ENCODE measurements at regions not wholly inside any gene's neighbourhood (a gene's known extent, or its start where the extent isn't known, plus 50 kb on each side); places are given as distances from the start of the nearest gene placed in this dataset.
"Not testable (repeated sequence)": the region's sequence is repeated elsewhere in the genome, so short reads cannot be mapped to it uniquely, and the experiment has no call there.

DNA sequence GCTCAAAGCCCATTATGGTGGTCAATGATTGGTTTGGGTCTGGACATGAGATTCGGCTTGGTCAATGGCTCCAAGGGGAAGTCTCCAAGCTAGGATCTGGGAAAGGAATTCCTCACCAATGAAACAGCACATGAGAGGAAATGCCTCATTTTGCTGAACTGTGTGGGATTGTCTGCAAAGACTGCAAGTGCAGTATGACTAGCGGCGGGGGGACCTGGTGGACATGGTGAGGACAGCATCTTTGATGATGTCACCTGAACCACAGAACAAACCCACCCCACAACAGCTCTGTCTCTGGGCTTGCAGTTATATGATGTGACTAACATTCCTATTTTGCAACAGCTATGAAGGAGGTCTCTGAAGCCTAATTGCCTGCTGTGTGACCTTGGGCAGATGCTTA is 50.6 kb upstream of the NKD1 start:
- H3K4me3 Mint-ChIP-seq: no peak overlapping the region
- H3K4me1 Mint-ChIP-seq (ENCODE audit: low read depth): no peaks in the 10 kb centered on the region
- no peak overlapping the region for H3K27ac Mint-ChIP-seq
- H3K27me3 Mint-ChIP-seq: no peaks in the 10 kb centered on the region
- H3K36me3 Mint-ChIP-seq: no peaks in the 10 kb centered on the region
- no peaks in the 10 kb centered on the region for H3K9me3 Mint-ChIP-seq (ENCODE audit: low read depth)

DNA sequence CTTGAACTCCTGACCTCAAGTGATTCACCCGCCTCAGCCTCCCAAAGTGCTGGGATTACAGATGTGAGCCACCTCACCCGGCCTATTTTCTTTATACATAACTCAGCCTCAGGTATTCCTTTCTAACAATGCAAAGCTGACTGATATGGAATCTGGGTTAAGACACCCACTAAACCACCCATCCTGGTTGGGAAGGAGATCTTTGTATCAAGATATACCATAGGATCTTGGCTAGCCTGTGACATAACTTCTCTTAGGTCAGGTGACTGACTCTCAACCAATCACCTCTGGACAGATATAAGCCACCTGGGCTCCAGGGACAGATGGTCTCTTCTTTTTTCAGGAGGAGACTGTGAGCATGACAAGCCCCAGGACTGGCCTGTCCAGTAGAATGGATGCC is 51.2 kb upstream of the NKD1 start:
- H3K27ac Mint-ChIP-seq: no peak overlapping the region
- no peaks in the 10 kb centered on the region for H3K9me3 Mint-ChIP-seq (ENCODE audit: low read depth)
- H3K36me3 Mint-ChIP-seq: no peaks in the 10 kb centered on the region
- no peaks in the 10 kb centered on the region for H3K4me1 Mint-ChIP-seq (ENCODE audit: low read depth)
- H3K27me3 Mint-ChIP-seq: no peaks in the 10 kb centered on the region
- no peak overlapping the region for H3K4me3 Mint-ChIP-seq

DNA sequence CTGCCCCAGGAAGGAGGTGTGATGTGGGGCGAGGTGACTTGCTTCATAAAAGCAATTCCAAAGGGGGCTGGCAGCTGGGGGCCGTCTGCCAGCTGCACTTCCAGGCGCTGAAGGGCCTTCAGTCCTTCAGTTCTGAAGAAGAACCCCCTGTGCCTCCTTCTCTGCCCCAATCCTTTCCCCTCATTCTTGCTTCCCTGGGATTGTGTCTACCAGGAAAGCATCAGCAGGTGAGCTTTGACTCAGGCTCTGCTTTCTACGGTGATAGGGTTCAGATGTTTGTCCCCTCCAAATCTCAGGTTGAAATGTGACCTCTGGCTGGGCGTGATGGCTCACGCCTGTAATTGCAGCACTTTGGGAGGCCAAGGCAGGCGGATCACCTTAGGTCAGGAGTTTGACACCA is 52.5 kb upstream of the NKD1 start:
- Mint-ChIP-seq H3K36me3 (peaks cover 3% of the 10 kb centered on the region), H3K27me3 (no peaks in the 10 kb centered on the region), H3K27ac (no peak overlapping the region), H3K4me3 (no peak overlapping the region), H3K4me1 (ENCODE audit: low read depth) (no peaks in the 10 kb centered on the region), H3K9me3 (ENCODE audit: low read depth) (no peaks in the 10 kb centered on the region)

DNA sequence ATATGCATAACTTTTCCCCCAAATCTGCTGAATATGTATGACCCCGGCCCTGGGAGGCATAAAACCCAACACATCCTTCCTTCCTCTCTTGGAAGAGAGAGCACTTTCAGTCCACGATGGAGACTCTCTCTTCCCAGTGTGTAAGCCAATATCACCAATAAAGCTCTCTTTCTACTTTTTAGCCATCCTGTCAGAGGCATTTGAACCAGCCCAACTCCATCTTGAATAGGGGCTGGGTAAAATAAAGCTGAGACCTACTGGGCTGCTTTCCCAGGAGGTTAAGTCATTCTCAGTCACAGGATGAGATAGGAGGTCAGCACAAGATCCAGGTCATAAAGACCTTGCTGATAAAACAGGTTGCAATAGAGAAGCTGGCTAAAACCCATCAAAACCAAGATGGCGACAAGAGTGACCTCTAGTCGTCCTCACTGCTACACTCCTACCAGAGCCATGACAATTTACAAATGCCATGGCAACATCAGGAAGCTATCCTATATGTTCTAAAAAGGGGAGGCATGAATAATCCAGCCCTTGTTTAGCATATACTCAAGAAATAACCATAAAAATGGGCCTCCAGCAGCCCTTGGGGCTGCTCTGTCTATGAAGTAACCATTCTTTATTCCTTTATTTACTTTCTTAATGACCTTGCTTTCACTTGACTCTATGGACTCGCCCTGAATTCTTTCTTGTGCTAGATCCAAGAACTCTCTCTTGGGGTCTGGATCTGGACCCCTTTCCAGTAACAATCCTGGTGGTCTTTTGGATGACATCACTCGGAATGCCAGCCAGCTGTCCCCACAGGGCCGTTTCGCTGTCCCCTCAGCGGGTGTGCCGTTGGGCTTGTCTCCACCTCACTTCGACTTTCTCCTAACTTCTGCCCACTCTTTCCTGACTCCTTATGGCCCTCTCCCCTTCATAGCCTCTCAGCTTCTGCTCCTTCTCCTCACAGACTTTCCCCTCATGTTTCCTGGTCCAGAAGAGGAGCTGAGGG is 53.4 kb upstream of the NKD1 start:
- H3K27ac Mint-ChIP-seq: no peak overlapping the region
- peaks cover 3% of the 10 kb centered on the region for H3K36me3 Mint-ChIP-seq
- H3K4me1 Mint-ChIP-seq (ENCODE audit: low read depth): no peaks in the 10 kb centered on the region
- no peaks in the 10 kb centered on the region for H3K27me3 Mint-ChIP-seq
- no peak overlapping the region for H3K4me3 Mint-ChIP-seq
- no peaks in the 10 kb centered on the region for H3K9me3 Mint-ChIP-seq (ENCODE audit: low read depth)

DNA sequence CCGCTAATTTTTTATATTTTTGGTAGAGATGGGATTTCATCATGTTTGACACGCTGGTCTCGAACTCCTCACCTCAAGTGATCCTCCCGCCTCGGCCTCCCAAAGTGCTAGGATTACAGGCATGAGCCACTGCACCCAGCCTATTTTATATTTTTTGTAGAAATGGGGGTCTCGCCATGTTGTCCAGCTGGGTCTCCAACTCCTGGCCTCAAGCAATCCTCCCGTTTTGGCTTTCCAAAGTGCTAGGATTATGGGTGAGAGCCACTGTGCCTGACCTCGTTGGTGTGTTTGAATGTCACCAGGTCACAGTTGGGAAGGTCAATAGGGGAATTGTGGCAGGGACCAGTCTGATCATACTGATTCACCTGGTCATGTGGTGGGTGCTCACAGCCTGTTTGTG is 56.7 kb upstream of the NKD1 start:
- peaks cover 3% of the 10 kb centered on the region for H3K27me3 Mint-ChIP-seq
- H3K4me3 Mint-ChIP-seq: no peak overlapping the region
- peaks cover 3% of the 10 kb centered on the region for H3K36me3 Mint-ChIP-seq
- H3K9me3 Mint-ChIP-seq (ENCODE audit: low read depth): no peaks in the 10 kb centered on the region
- H3K27ac Mint-ChIP-seq: no peak overlapping the region
- H3K4me1 Mint-ChIP-seq (ENCODE audit: low read depth): no peaks in the 10 kb centered on the region

DNA sequence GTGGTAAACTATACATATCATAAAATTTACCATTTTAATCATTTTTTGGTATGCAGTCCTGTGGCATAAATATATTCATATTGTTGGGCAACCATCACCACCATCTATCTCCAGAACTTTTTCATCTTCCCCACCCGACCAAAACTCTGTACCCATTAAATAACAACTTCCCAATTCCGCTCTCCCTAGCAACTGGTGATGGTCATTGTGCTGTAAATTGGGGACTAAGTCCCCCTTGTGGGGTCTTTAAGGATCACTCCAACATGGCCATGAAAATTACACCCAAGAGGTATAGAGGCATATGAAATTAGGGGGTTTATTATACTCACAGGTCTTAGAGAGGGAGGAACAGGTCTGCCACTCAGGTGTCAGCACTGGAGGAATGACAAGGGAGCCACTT is 57.4 kb upstream of the NKD1 start:
- Mint-ChIP-seq H3K4me1 (ENCODE audit: low read depth) (no peaks in the 10 kb centered on the region), H3K36me3 (peaks cover 3% of the 10 kb centered on the region), H3K9me3 (ENCODE audit: low read depth) (no peaks in the 10 kb centered on the region), H3K27ac (no peak overlapping the region), H3K27me3 (peaks cover 3% of the 10 kb centered on the region), H3K4me3 (no peak overlapping the region)

DNA sequence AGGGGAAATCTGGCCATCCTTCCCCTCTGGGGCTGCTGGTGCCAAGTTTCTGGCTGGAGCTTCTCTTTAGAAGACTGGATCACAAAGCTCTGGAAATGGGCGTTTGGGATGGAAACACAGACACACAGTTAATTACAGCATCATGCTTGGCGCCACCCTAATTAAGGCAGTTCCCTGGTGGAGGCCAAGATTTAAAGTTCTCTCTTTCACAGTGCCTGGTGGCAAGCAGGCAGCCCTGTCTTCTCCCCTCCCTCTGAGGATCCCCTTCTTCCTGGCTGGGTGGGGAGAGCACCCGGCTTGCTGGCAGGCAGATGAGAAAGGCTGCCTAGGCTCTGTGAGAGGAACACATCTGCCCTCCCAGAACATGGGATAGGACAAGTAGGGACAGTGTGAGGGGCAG is 59.0 kb upstream of the NKD1 start:
- Mint-ChIP-seq H3K4me3 (no peak overlapping the region), H3K9me3 (ENCODE audit: low read depth) (no peaks in the 10 kb centered on the region), H3K27me3 (peaks cover 3% of the 10 kb centered on the region), H3K4me1 (ENCODE audit: low read depth) (no peaks in the 10 kb centered on the region), H3K27ac (no peak overlapping the region), H3K36me3 (peaks cover 3% of the 10 kb centered on the region)

DNA sequence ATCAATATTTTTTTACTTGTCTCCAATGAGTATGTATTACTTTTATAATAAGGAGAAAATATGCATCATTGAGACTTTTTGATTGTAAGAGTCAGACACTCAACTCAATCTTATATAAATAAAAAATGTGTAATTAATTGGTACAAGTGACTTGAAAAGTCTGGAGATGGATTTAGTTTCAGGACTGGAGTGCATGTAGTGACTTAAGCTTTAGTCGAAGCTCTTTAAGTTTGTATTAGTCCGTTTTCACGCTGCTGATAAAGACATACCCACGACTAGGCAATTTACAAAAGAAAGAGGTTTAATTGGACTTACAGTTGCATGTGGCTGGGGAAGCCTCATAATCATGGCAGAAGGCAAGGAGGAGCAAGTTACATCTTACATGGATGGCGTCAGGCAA is 60.7 kb upstream of the NKD1 start:
- no peaks in the 10 kb centered on the region for H3K9me3 Mint-ChIP-seq (ENCODE audit: low read depth)
- H3K27ac Mint-ChIP-seq: no peak overlapping the region
- peaks cover 3% of the 10 kb centered on the region for H3K36me3 Mint-ChIP-seq
- no peak overlapping the region for H3K4me3 Mint-ChIP-seq
- peaks cover 3% of the 10 kb centered on the region for H3K27me3 Mint-ChIP-seq
- no peaks in the 10 kb centered on the region for H3K4me1 Mint-ChIP-seq (ENCODE audit: low read depth)

DNA sequence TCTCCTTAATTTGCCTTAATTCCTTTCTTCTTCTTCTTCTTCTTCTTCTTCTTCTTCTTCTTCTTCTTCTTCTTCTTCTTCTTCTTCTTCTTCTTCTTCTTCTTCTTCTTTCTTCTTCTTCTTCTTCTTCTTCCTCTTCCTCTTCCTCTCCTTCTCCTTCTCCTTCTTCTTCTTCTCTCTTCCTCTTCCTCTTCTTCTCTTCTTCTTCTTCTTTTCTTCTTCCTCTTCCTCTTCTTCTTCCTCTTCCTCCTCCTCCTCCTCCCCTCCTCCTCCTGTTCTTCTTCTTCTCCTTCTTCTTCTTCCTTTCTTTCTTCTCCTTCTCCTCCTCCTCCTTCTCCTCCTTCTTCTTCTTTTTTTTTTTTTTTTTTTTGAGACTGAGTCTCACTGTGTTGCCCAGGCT is 62.0 kb upstream of the NKD1 start:
- H3K27ac Mint-ChIP-seq; H3K4me1 Mint-ChIP-seq (ENCODE audit: low read depth); H3K27me3 Mint-ChIP-seq; H3K4me3 Mint-ChIP-seq; H3K36me3 Mint-ChIP-seq; H3K9me3 Mint-ChIP-seq (ENCODE audit: low read depth): not testable (repeated sequence)

DNA sequence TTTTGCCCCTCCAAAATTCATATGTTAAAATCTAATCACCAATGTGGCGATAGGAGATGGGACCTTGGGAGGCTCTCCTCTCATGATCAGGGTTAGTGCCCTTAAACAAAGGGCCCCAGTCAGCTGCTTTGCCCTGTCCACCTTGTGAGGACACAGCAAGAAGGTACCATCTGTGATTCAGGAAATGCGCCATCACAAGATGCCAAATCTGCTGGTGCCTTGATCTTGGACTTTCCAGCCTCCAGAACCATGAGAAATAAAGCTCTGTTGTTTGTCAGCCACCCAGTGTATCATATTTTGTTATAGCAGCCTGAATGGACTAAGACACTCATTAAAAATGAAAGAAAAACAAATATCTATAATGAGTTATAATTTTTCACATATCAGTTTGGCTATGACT is 63.0 kb upstream of the NKD1 start:
- H3K4me1 Mint-ChIP-seq (ENCODE audit: low read depth): no peaks in the 10 kb centered on the region
- H3K36me3 Mint-ChIP-seq: no peaks in the 10 kb centered on the region
- no peak overlapping the region for H3K4me3 Mint-ChIP-seq
- H3K27me3 Mint-ChIP-seq: peaks cover 5% of the 10 kb centered on the region
- H3K27ac Mint-ChIP-seq: no peak overlapping the region
- H3K9me3 Mint-ChIP-seq (ENCODE audit: low read depth): no peaks in the 10 kb centered on the region

DNA sequence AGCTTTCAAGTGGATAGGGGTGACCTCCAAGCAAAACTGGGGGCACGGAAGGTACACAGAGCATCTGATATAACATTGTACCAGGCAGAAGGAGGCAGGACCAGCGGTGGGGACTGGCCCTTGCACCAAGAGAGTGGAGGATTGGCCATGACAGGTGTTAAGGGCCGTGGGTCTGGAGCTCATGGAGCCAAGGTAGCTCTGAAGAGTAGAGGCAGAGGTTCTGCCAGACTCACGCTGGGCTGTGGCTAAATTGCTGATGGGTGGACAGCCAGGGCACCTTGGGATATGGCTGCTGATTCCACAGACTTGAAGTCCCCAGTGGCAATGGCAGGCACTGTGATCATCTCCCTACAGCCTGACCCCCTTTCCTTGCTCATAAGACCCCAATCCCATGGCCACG is 65.9 kb upstream of the NKD1 start:
- Mint-ChIP-seq H3K27me3 (peaks cover 2% of the 10 kb centered on the region), H3K36me3 (no peaks in the 10 kb centered on the region), H3K27ac (no peak overlapping the region), H3K9me3 (ENCODE audit: low read depth) (no peaks in the 10 kb centered on the region), H3K4me3 (no peak overlapping the region), H3K4me1 (ENCODE audit: low read depth) (no peaks in the 10 kb centered on the region)

DNA sequence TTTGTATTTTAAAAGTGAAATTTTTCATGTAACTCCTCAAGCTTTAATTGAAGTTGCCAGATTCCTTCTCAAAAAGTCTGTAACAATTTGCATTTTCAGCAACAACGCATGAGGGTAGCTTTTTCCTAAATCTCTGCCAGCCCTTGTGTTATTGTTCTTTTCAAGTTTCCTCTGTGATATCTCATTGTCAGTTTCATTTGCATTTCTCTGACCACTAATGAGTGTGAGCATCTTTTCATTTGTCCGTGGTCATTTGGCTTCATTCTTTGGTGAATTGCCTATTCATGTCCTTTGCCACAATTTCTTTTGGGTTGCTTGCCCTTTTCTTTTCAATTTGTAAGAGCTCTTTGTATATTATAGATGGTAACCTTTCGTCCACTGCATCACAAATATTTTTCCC is 68.0 kb upstream of the NKD1 start:
- no peak overlapping the region for H3K4me3 Mint-ChIP-seq
- peaks cover 4% of the 10 kb centered on the region for H3K27me3 Mint-ChIP-seq
- H3K36me3 Mint-ChIP-seq: no peaks in the 10 kb centered on the region
- no peaks in the 10 kb centered on the region for H3K9me3 Mint-ChIP-seq (ENCODE audit: low read depth)
- no peak overlapping the region for H3K27ac Mint-ChIP-seq
- H3K4me1 Mint-ChIP-seq (ENCODE audit: low read depth): no peaks in the 10 kb centered on the region

DNA sequence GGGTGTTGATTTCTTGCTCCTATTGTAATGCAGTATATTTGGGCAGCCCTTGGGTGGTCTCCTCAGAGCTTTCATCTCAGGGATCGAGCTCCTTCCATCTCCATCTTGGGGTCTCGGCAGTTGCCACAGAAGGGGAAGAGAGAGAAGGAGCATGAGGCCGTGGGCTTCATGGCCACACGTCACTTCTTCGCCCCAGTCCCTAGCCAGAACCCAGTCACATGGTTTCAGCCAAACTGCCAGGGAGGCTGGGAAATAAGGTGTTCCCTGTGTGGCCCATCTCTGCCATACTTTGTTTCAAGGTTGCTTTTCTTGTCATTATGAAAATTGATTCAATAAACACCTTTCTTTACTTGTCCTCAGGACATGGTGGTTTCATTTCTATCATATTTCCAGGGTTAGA is 68.4 kb upstream of the NKD1 start:
- peaks cover under 1% of the 10 kb centered on the region for H3K4me1 Mint-ChIP-seq (ENCODE audit: low read depth)
- H3K4me3 Mint-ChIP-seq: no peak overlapping the region
- no peaks in the 10 kb centered on the region for H3K9me3 Mint-ChIP-seq (ENCODE audit: low read depth)
- no peaks in the 10 kb centered on the region for H3K36me3 Mint-ChIP-seq
- peaks cover 4% of the 10 kb centered on the region for H3K27me3 Mint-ChIP-seq
- no peak overlapping the region for H3K27ac Mint-ChIP-seq

DNA sequence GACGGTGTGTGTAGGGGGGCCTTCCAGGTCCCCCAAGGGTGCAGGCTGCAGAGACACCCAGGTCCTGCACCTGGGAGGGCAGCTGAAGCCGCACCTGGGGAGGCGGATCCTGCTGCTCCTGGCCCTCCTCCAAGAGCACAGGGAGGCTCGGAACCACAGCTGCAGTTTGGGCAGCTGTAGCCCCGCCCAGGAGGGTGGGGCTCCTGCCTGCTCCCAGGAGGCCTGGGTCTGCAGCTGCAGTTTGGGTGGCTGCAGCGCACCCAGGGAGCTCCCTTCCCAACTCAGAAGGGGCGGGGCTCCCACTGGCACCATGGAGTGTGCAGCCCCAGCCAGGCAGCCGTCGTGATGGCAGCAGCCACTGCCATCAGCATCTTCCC is 69.4 kb upstream of the NKD1 start:
- Mint-ChIP-seq H3K4me1 (ENCODE audit: low read depth) (peaks cover 9% of the 10 kb centered on the region), H3K9me3 (ENCODE audit: low read depth) (no peaks in the 10 kb centered on the region), H3K36me3 (no peaks in the 10 kb centered on the region), H3K4me3 (no peak overlapping the region), H3K27ac (no peak overlapping the region), H3K27me3 (peaks cover 4% of the 10 kb centered on the region)

DNA sequence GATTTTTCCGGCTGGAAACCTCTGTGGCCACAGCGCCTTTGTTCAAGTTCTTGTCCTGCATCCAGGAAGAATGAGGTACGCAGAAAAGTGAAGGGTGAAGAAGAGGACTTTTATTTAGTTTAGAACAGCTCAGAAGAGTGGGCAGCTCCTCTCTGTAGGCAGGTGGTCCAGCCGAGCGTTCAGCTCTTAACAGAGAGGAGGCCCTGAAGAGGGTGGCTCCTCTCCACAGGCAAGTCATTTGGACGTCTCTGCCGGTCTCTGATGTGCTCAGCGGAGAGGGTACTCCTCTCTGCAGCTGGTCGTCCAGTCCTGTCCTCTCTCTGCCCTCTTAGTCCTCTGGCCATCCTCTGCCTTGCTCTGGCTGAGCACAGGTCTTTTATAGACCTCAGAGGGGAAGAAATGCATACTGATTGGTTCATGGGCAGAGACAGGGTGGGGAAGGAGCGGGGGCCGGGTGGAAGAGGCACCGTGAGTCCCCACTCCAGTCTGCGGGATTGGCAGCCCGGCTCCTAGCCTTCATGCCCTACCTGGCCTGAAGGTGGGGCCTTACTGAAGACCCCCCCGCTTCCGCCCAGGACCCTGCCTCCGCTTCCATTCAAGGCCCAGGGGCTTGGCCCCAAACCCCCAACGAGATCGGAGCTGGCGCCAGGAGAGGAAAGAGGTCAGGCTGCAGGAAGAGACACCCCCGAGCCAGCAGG is 70.0 kb upstream of the NKD1 start:
- no peaks in the 10 kb centered on the region for H3K9me3 Mint-ChIP-seq (ENCODE audit: low read depth)
- H3K27me3 Mint-ChIP-seq: peaks cover 4% of the 10 kb centered on the region
- no peak overlapping the region for H3K4me3 Mint-ChIP-seq
- no peak overlapping the region for H3K27ac Mint-ChIP-seq
- peaks cover 14% of the 10 kb centered on the region for H3K4me1 Mint-ChIP-seq (ENCODE audit: low read depth)
- H3K36me3 Mint-ChIP-seq: no peaks in the 10 kb centered on the region
